Gastrocnemius medialis (tissue), 4 donors: ENCODE measurements at regions not wholly inside any gene's neighbourhood (a gene's known extent, or its start where the extent isn't known, plus 50 kb on each side); places are given as distances from the start of the nearest gene placed in this dataset.
"Not testable (repeated sequence)": the region's sequence is repeated elsewhere in the genome, so short reads cannot be mapped to it uniquely, and the experiment has no call there.

Source experiments
- POLR2A ChIP-seq, 2 donors: fragments of 450-650 bp; IDR thresholded peaks; one replicate each; pipeline ENCODE4 v1.6.1; 2017; ENCODE audit warnings: antibody characterized with exemption in 2 of 2, mild to moderate bottlenecking in 2 of 2, moderate library complexity in 2 of 2
- TF ChIP-seq, protein P1 (sequence below), 5 experiments: fragments of 450-650 bp in 3 of 5; fragments of 200-600 bp in 2 of 5; sonication (generic) in 2 of 5; IDR thresholded peaks in 4 of 5; conservative IDR thresholded peaks in 1 of 5; 1 replicate in 4 of 5; 2 replicates in 1 of 5; pipeline ENCODE4 v1.5.1; 2016 to 2019; ENCODE audit warnings: antibody characterized with exemption in 5 of 5, mild to moderate bottlenecking in 3 of 5, moderate library complexity in 3 of 5

DNA sequence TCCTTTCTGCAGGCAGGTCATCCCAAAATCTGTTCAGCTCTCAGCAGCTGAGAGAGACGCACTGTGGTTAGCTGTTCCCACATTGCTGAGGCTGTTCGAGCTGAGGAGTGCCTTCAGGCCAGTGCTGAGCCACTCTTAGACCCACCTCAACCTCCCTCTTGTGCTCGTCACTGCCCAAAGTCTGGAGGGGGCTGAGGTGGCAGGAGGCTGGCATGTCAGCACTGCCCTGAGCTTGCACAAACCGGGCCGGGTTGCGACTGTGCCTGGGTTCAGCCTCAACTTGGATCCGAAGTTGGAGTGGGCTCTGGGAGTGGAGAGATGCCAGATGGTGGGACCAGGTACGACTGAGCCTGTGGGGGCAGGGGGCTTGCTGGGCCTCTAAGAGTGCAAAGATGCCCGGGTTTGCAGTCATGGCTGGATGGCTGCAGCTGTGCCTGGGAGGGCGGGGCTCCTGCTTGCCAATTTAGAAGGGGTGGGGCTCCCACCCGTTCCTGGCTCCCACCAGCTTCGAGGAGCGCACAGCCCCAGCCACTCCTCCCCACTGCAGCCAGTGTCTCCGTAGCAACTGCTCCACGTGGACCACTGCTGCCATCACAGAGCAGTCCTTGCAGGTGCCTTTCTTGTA, 1745.7 kb upstream of the TPTE start:
- TF ChIP-seq, protein P1, sequence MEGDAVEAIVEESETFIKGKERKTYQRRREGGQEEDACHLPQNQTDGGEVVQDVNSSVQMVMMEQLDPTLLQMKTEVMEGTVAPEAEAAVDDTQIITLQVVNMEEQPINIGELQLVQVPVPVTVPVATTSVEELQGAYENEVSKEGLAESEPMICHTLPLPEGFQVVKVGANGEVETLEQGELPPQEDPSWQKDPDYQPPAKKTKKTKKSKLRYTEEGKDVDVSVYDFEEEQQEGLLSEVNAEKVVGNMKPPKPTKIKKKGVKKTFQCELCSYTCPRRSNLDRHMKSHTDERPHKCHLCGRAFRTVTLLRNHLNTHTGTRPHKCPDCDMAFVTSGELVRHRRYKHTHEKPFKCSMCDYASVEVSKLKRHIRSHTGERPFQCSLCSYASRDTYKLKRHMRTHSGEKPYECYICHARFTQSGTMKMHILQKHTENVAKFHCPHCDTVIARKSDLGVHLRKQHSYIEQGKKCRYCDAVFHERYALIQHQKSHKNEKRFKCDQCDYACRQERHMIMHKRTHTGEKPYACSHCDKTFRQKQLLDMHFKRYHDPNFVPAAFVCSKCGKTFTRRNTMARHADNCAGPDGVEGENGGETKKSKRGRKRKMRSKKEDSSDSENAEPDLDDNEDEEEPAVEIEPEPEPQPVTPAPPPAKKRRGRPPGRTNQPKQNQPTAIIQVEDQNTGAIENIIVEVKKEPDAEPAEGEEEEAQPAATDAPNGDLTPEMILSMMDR (IDR thresholded peaks at IDR 0.05 in 4 of 5, conservative IDR thresholded peaks at IDR 0.05 in 1 of 5), result not testable (repeated sequence)
- TF ChIP-seq POLR2A (IDR thresholded peaks at IDR 0.05), result not testable (repeated sequence)
